Body of pancreas (tissue), 4 donors: ENCODE measurements at regions not wholly inside any gene's neighbourhood (a gene's known extent, or its start where the extent isn't known, plus 50 kb on each side); places are given as distances from the start of the nearest gene placed in this dataset.

Source experiments
- CTCF ChIP-seq, 7 experiments: fragments of 450-650 bp in 4 of 7; fragments of 200-600 bp in 3 of 7; sonication (generic) in 3 of 7; IDR thresholded peaks; one replicate each; pipeline ENCODE4 v1.5.1; 2016 to 2019; ENCODE audit warnings: antibody characterized with exemption in 7 of 7
- POLR2A ChIP-seq, 3 donors: fragments of 450-650 bp; IDR thresholded peaks; one replicate each; pipeline ENCODE4 v1.6.1; 2016; ENCODE audit warnings: antibody characterized with exemption in 3 of 3, mild to moderate bottlenecking in 2 of 3

DNA sequence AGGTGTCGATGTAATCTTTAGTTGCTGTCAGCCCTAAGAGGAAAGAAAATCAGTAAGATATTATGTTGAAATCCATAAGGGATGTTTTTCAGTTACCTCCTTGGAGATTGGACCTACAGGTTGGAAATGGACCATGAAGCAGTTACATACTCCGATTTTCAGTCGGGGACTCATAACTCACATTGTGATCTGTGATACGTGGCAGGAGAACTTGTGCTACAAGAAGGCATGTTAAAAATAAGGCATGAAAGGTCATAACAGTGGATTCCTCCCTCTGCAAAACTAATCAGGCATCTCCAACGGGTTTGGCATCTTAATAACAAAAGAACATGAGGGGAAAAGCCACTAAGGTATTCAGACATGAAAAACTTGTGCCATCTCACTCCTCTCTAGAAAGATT, 111.2 kb upstream of the CACHD1 start:
- TF ChIP-seq POLR2A (IDR thresholded peaks at IDR 0.05): no peak
- no peak for TF ChIP-seq CTCF (IDR thresholded peaks at IDR 0.05)
